DOHH2 (cell line): ENCODE measurements at regions not wholly inside any gene's neighbourhood (a gene's known extent, or its start where the extent isn't known, plus 50 kb on each side); places are given as distances from the start of the nearest gene placed in this dataset.

Experiments
- H3F3A ChIP-seq: fragments of 200-600 bp; sonication (generic), shearing (Covaris generic); 2 replicates; pipeline ENCODE4 v1.6.0; 2016; ENCODE audit warnings: antibody characterized with exemption, mild to moderate bottlenecking; ENCODE audit not compliant: control insufficient read depth, insufficient read depth
- H3K27ac ChIP-seq: fragments of 200-600 bp; sonication (generic); 2 replicates; pipeline ENCODE4 v1.5.1; 2014; ENCODE audit warnings: low read depth, mild to moderate bottlenecking, low read length, moderate library complexity
- H3K27me3 ChIP-seq: fragments of 200-600 bp; sonication (generic); 2 replicates; pipeline ENCODE4 v1.6.1; 2014; ENCODE audit warnings: mild to moderate bottlenecking, low read length, mixed read lengths; ENCODE audit not compliant: control insufficient read depth
- H3K36me3 ChIP-seq: fragments of 200-600 bp; sonication (generic); 2 replicates; pipeline ENCODE4 v1.6.1; 2014; ENCODE audit warnings: mild to moderate bottlenecking, low read length, moderate library complexity, mixed read lengths; ENCODE audit not compliant: control insufficient read depth
- H3K4me1 ChIP-seq: fragments of 200-600 bp; sonication (generic); 2 replicates; pipeline ENCODE4 v1.6.1; 2014; ENCODE audit warnings: mild to moderate bottlenecking, low read length, mixed read lengths; ENCODE audit not compliant: control insufficient read depth
- H3K4me2 ChIP-seq: fragments of 200-600 bp; sonication (generic); 2 replicates; pipeline ENCODE4 v1.6.0; 2014; ENCODE audit warnings: mild to moderate bottlenecking, low read length, moderate library complexity
- H3K4me3 ChIP-seq: fragments of 200-600 bp; sonication (generic); 2 replicates; pipeline ENCODE4 v1.5.1; 2014; ENCODE audit warnings: mild to moderate bottlenecking, low read length, mixed read lengths
- H3K79me2 ChIP-seq: fragments of 200-600 bp; sonication (generic); 2 replicates; pipeline ENCODE4 v1.6.1; 2014; ENCODE audit warnings: mild to moderate bottlenecking, low read length, mixed read lengths; ENCODE audit not compliant: control insufficient read depth
- H3K9me2 ChIP-seq: fragments of 200-600 bp; sonication (generic); replicated peaks from 2 replicates; pipeline ENCODE4 v1.6.1; 2014; ENCODE audit warnings: mild to moderate bottlenecking, low read length, mixed read lengths; ENCODE audit not compliant: control insufficient read depth
- H3K9me3 ChIP-seq: fragments of 200-600 bp; sonication (generic); 2 replicates; pipeline ENCODE4 v1.6.1; 2014; ENCODE audit warnings: antibody characterized with exemption, low read length, mixed read lengths; ENCODE audit not compliant: control insufficient read depth, insufficient read depth
- H4K20me1 ChIP-seq: fragments of 200-600 bp; sonication (generic); 2 replicates; pipeline ENCODE4 v1.6.0; 2014; ENCODE audit warnings: low read depth, mild to moderate bottlenecking, antibody characterized with exemption, low read length, moderate library complexity; ENCODE audit not compliant: control insufficient read depth, insufficient read depth
- EZH2phosphoT487 ChIP-seq: fragments of 200-600 bp; sonication (generic); IDR thresholded peaks from 2 replicates; pipeline ENCODE4 v1.6.1; 2017; ENCODE audit warnings: borderline replicate concordance, mild to moderate bottlenecking, antibody characterized with exemption, low read length, moderate library complexity, mixed read lengths
- TF ChIP-seq, protein P1 (sequence below): fragments of 200-600 bp; sonication (generic); IDR thresholded peaks from one replicate; pipeline ENCODE4 v1.5.1; 2014; ENCODE audit warnings: antibody characterized with exemption, mild to moderate bottlenecking, low read depth, low read length; ENCODE audit not compliant: poor library complexity, severe bottlenecking

DNA sequence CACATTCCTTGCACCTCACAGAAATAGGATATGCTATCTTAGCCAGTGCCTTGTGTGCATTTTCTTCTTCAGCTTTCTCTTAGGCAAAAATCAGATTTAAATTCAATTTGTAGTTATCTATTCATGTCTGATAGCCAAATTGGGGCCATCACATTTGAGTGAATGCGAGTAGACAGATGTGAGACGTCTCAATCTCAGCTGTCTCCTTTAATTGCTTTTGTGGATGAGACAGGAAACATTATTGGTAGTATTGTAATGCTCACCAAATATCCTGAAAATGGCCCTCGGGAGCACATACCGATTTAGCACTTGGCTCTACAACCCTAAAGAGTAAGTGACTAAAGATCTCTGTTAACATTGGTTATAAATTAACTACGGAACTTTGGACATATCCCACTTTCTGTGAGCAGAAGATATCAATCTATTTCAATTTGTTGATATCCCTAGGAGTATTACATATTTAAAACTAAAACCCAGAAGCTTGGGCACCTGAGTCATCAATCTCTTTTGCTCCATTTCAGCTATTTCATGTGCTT lies 1012.5 kb upstream of the TMEM132C start:
- Histone ChIP-seq H3K4me2 (no peak overlapping the region), H3K9me2 (no peaks in the 10 kb centered on the region), H3K4me3 (no peak overlapping the region), H3K27me3 (no peaks in the 10 kb centered on the region), H3K36me3 (no peaks in the 10 kb centered on the region), H4K20me1 (no peaks in the 10 kb centered on the region), H3K4me1 (no peaks in the 10 kb centered on the region), H3K27ac (no peak overlapping the region), H3F3A (no peaks in the 10 kb centered on the region), H3K79me2 (no peaks in the 10 kb centered on the region), H3K9me3 (no peaks in the 10 kb centered on the region)
- TF ChIP-seq EZH2phosphoT487 = no peak
- TF ChIP-seq, protein P1, sequence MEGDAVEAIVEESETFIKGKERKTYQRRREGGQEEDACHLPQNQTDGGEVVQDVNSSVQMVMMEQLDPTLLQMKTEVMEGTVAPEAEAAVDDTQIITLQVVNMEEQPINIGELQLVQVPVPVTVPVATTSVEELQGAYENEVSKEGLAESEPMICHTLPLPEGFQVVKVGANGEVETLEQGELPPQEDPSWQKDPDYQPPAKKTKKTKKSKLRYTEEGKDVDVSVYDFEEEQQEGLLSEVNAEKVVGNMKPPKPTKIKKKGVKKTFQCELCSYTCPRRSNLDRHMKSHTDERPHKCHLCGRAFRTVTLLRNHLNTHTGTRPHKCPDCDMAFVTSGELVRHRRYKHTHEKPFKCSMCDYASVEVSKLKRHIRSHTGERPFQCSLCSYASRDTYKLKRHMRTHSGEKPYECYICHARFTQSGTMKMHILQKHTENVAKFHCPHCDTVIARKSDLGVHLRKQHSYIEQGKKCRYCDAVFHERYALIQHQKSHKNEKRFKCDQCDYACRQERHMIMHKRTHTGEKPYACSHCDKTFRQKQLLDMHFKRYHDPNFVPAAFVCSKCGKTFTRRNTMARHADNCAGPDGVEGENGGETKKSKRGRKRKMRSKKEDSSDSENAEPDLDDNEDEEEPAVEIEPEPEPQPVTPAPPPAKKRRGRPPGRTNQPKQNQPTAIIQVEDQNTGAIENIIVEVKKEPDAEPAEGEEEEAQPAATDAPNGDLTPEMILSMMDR = no peak

DNA sequence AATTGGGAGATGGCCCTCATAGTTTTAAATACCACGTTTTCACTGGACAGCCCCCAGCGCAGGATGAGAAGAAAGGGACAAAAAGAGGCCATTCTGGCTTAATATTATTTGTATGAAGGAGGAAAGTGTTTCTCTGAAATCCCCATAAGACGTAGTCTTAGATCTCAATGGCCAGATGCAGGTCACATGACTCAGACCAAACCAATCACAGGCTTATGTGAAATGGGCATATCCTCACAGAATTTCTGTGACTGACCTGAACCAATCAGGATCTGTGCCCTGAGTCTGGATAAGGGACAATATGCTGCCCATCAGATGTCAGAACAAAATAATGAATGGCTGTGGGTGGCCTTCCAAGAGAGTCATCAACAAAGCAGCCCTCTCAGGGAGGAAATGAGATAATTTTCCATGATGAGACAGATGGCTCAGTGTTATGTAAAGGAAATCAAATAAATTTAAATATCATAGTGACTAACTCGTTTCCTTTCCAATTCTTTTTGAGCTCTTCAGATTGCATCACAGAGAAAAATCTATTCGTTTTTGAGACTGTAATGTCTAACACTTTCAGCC lies 1009.5 kb upstream of the TMEM132C start:
- no peaks in the 10 kb centered on the region for H3K79me2 ChIP-seq
- H3K36me3 ChIP-seq = no peaks in the 10 kb centered on the region
- H3K4me2 ChIP-seq = no peak overlapping the region
- no peaks in the 10 kb centered on the region for H3K4me1 ChIP-seq
- H3K27ac ChIP-seq = no peak overlapping the region
- H3K9me3 ChIP-seq = no peaks in the 10 kb centered on the region
- H3K4me3 ChIP-seq = no peak overlapping the region
- H3K9me2 ChIP-seq = no peaks in the 10 kb centered on the region
- no peaks in the 10 kb centered on the region for H4K20me1 ChIP-seq
- no peaks in the 10 kb centered on the region for H3F3A ChIP-seq
- no peaks in the 10 kb centered on the region for H3K27me3 ChIP-seq
- TF ChIP-seq, protein P1 = no peak
- no peak for TF ChIP-seq EZH2phosphoT487

DNA sequence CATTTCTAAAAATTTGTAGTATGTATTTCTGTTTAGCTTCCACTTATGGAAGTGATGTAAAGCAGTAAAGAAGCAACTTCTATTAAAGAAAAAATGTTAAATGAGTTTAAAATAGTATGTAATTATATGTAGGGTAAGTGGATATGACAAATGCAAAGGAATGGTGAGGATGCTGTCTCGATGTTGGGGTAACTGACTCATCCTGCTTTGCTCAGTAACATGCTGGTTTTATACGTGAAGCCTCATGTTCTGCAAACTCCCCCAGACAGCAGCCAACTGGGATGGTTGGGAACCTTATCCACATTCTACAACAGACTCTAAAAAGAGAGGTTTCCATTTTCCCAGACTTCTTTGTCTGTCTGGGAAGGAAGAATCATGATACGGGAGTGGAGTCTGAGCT lies 1006.4 kb upstream of the TMEM132C start:
- no peak overlapping the region for H3K27ac ChIP-seq
- H3K4me3 ChIP-seq = no peak overlapping the region
- H4K20me1 ChIP-seq = no peaks in the 10 kb centered on the region
- no peaks in the 10 kb centered on the region for H3K36me3 ChIP-seq
- H3K27me3 ChIP-seq = no peaks in the 10 kb centered on the region
- H3K79me2 ChIP-seq = no peaks in the 10 kb centered on the region
- H3K9me3 ChIP-seq = no peaks in the 10 kb centered on the region
- H3K4me1 ChIP-seq = no peaks in the 10 kb centered on the region
- TF ChIP-seq, protein P1 = no peak
- no peak for TF ChIP-seq EZH2phosphoT487
- no peak overlapping the region for H3K4me2 ChIP-seq
- H3K9me2 ChIP-seq = no peaks in the 10 kb centered on the region
- no peaks in the 10 kb centered on the region for H3F3A ChIP-seq
